ENCODE measurements at regions not wholly inside any gene's neighbourhood (a gene's known extent, or its start where the extent isn't known, plus 50 kb on each side); places are given as distances from the start of the nearest gene placed in this dataset.
"Not testable (repeated sequence)": the region's sequence is repeated elsewhere in the genome, so short reads cannot be mapped to it uniquely, and the experiment has no call there.

GRCh38 chr16:31581065-31581464 is 53.4 kb downstream of the AHSP start:
- DNase-seq: not testable (repeated sequence)

GRCh38 chr16:31601737-31602384 is 74.2 kb downstream of the AHSP start:
- not testable (repeated sequence) for DNase-seq

GRCh38 chr16:31618130-31618529 is 90.4 kb downstream of the AHSP start:
- no peak for DNase-seq

DNA sequence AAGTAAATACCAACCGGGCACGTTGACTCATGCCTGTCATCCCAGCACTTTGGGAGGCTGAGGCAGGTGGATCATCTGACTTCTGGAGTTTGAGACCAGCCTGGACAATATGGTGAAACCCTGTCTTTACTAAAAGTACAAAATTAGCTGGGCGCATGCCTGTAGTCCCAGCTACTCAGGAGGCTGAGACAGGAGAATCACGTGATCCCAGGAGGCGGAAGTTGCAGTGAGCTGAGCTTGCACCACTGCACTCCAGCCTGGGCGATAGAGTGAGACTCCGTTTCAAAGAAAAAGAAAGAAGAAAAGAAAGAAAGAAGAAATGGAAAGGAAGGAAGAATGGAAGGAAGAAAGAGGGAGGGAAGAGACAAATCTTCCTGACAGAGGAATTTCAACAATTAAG is 108.7 kb downstream of the AHSP start:
- no peak for DNase-seq

DNA sequence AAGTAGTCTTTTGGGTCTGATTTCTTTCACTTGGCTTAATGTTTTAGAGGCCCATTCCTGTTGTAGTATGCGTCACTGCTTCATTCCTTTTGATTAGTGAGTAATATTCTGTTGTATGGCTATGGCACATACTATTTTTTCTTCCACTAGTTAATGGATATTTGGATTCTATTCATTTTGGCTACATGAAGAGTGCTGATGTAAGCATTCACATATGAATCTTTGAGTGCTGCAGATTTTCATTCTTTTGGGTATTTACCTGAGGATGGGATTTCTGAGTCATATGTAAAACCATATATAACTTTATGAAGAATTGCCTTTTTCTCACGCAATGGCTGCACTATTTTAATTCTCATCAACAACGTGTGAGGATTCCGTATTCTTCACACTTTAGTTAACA is 113.6 kb downstream of the AHSP start:
- DNase-seq: no peak

- not testable (repeated sequence) for DNase-seq
Measured at GRCh38 chr16:31655674-31656073, 128.0 kb downstream of the AHSP start.

DNA sequence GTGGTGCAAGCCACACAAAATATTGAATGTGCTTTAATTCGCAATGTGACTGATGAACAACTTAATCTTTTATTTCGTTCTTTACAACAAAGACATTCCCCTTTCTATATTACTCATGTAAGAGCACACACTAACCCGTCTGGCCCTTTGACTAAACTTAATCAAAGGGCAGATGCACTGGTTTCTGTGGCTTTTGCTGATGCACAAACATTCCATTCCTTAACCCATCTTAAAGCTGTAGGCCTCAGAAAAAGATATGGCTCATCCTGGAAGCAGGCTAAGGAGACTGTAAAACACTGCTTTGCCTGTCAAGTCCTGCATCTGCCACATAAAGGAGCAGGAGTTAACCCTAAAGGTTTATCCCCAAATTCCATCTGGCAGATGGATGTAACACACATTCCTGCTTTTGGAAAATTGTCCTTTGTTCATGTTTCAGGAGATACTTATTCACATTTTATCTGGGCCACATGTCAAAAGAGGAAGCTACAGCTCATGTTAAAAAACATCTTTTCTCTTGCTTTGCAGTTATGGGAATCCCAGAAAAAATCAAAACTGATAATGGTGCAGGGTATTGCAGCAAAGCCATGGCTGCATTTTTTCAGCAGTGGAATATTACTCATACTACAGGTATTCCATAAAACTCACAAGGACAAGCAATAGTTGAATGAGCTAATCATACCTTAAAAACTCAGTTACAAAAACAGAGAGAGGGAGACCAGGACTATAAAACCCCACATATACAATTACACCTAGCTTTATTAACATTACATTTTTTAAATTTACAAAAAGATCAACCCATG is 137.2 kb downstream of the AHSP start:
- DNase-seq: no peak

- no peak for DNase-seq
Measured at GRCh38 chr16:31674686-31675085, 147.0 kb downstream of the AHSP start.

DNA sequence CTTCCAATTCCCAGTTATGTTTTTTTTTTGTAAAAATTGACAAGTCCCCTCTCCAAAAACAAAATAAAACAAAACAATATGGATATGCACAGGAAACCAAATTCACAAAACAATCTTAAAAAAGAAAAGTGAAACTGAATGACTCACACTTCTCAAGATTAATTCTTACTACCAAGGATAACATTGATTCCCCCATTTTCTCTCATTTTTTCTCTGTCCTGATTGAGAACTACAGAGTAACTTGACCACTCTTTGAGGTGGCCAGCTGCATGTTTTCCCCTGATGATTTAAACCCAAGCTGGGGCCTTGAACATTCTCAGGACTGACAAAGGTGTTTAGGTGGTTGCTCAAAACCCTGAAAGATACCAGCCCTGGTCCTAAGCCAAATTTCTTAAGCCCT is 149.0 kb downstream of the AHSP start:
- DNase-seq: no peak

- DNase-seq: no peak
Measured at GRCh38 chr16:31678649-31679325, 151.1 kb downstream of the AHSP start.

GRCh38 chr16:31689331-31689730 is 161.6 kb downstream of the AHSP start:
- not testable (repeated sequence) for DNase-seq

DNA sequence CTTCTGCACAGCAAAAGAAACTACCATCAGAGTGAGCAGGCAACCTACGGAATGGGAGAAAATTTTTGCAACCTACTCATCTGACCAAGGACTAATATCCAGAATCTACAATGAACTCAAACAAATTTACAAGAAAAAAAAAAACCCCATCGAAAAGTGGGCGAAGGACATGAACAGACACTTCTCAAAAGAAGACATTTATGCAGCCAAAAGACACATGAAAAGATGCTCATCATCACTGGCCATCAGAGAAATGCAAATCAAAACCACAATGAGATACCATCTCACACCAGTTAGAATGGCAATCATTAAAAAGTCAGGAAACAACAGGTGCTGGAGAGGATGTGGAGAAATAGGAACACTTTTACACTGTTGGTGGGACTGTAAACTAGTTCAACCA is 164.6 kb downstream of the AHSP start:
- DNase-seq: not testable (repeated sequence)

GRCh38 chr16:31693733-31694132 is 166.0 kb downstream of the AHSP start:
- DNase-seq: no peak

DNA sequence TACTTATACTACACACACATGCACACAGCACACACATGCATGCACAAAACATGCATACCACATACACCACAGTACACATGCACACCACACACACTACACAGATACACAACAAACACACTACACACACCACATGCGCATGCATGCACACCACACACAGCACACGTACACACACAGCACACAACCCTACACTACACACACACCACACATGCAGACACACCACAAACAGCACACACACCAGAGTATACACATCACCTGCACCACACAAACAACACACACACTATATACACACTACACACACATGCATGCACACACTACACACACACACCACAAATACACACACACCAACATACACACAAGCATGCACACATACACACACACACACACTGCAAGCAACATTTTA is 166.8 kb downstream of the AHSP start:
- DNase-seq: no peak

DNA sequence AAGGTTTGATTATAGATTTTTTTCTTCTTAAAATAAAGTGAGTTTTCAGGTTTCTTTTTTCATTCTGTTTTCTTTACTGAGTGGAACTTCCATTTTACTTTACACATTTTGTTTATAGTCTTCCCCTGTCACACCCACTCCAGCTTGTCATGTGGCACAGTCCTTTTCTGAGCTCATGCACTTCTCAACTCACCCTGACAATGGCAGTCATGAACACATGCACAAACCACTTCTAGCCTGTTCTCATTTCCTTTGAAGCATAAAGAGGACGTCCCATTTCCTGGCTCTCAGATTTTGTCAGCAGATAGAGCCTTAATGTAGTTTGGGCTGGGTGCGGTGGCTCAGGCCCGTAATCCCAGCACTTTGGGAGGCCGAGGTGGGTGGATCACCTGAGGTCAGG is 168.0 kb downstream of the AHSP start:
- DNase-seq: peak; percentile 20

- DNase-seq: no peak
Measured at GRCh38 chr16:31696968-31697743, 169.5 kb downstream of the AHSP start.

GRCh38 chr16:31697744-31698125 is 170.0 kb downstream of the AHSP start:
- no peak for DNase-seq

DNA sequence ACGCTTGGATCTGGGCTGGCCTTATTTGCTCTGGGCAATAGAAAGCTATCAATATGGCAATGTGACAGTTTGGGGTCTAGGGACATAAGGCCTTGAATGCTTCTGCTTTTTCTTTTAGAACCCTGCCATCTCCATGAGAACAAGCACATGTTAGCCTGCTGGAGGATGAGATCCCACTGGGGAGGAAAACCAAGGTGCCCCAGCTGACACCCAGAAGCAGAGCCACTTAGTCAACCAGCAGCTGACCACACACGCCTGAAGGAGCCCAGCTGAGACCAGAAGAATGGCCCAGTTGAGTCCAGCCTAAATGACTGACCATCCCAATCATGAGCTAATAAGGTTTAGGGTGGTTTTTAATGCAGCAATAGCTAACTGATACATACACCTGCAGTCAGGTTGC is 171.2 kb downstream of the AHSP start:
- DNase-seq: no peak

DNA sequence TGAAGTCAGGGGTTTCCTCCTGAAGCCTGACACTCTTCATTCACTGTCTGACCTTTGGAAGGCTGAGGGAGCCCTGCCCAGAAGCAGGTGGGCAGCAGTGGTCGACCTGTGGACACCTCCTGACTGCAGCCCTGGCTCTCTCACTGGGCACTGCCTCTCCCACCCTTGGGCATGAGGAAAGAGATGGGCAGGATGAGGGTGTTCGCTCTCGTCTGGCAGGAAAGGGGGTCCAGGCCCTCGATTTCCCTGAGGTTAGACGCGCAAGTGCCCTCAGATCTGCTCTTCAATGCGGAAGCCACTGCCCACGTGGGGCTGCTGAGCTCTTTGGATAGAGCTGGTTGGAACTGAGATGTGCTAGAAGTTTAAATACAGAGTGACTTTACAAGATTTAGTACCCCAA is 171.9 kb downstream of the AHSP start:
- DNase-seq: no peak

DNA sequence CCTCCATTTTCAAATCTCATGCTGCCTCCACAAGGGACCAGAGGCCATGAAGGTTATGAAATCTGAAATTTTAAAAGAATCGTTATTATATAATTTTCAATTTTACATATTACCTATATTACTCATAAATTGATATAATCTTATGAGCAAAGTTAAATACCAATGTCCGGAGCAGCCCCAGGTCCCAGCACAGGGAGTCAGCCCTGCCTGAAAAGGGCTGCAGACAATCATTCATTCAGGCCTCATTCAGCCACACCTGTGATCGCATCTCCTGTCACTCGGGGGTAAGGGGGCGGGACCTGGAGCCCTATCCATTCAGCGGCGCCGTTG is 172.5 kb downstream of the AHSP start:
- DNase-seq: no peak

GRCh38 chr16:31700530-31701388 is 172.8 kb upstream of the ZNF267 start:
- peak; percentile 84 for DNase-seq

DNA sequence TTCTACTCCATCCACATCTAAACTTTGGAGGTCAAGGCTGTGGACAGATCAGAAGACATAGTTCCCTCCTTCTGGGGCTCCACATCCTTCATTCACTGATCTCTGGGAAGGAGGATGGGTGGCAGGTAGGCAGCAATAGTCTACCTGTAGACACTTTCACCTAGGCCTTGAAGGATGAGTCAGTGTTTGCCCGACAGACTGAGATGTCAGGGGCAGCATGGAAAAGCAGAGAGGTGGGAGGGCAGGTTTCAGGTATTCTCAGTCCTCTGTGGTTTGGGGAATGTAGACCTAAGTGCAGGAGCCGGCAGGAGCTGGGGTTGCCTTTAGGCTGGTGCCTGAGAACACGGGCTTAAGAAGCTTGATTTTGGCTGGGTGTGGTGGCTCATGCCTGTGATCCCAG is 171.9 kb upstream of the ZNF267 start:
- no peak for DNase-seq

Data from effector CD8-positive, alpha-beta T cell (primary cell).